HCT116 (cell line): ENCODE measurements at regions not wholly inside any gene's neighbourhood (a gene's known extent, or its start where the extent isn't known, plus 50 kb on each side); places are given as distances from the start of the nearest gene placed in this dataset.

Source experiments
- ATAC-seq: fragments of 200-7000 bp; cut with Tn5 transposase; 2 replicates; pipeline ENCODE4 v1.9.1; 2020; ENCODE audit warnings: mild to moderate bottlenecking, moderate library complexity
- BruUV-seq: library from RNA; stranded (reverse); fragments of 400-500 nt; replicated peaks from 2 replicates; lab custom pipeline; 2021; lab: Mats Ljungman, UMichigan
- CTCF ChIA-PET: fragments of 300-600 bp; sonication (Branson Sonifier 250); formaldehyde crosslinking; loops from one replicate; lab custom pipeline; 2021; ENCODE audit warnings: antibody characterized with exemption; lab: Charles Lee
- POLR2A ChIA-PET: fragments of 300-600, 350-600 bp; sonication (Branson Sonifier 250); formaldehyde crosslinking; loops from one replicate; lab custom pipeline; 2021; ENCODE audit warnings: antibody characterized with exemption; lab: Charles Lee
- RAD21 ChIA-PET, 2 experiments: fragments of 300-600 bp; sonication (Branson Sonifier 250); formaldehyde crosslinking; loops; one replicate each; lab custom pipeline; 2023; ENCODE audit warnings: low total read pairs in 2 of 2; ENCODE audit not compliant: uncharacterized antibody in 2 of 2, unreplicated experiment in 2 of 2, low non-redundant PET in 1 of 2; lab: Charles Lee
- DNase-seq: peaks from one replicate; pipeline ENCODE4 v3.0.0-alpha.2; 2010; ENCODE audit warnings: low read depth, low spot score
- H2AFZ ChIP-seq: fragments of 200-600 bp; shearing (Covaris generic), sonication (generic); 2 replicates; pipeline ENCODE4 v1.6.1; 2017; ENCODE audit warnings: low read depth, mixed run types, mixed read lengths, antibody characterized with exemption, low read length; ENCODE audit not compliant: poor library complexity, severe bottlenecking
- H3K27ac ChIP-seq: 2 replicates; pipeline ENCODE4 v1.5.1; 2012; ENCODE audit warnings: low read depth, low read length
- H3K27me3 ChIP-seq: fragments of 200-600 bp; sonication (generic); 2 replicates; pipeline ENCODE4 v1.6.1; 2016; ENCODE audit warnings: mixed run types, low read length, mixed read lengths; ENCODE audit not compliant: insufficient read depth
- H3K36me3 ChIP-seq, 2 experiments: fragments of 200-500 bp in 1 of 2; fragments of 200-600 bp in 1 of 2; sonication (Bioruptor generic) in 1 of 2; sonication (generic) in 1 of 2; 2 replicates each; pipeline versions ENCODE4 v1.5.1 to v1.6.1; 2014 to 2016; ENCODE audit warnings: low read length in 2 of 2, inconsistent platforms in 1 of 2, mixed read lengths in 1 of 2, mixed run types in 1 of 2; ENCODE audit not compliant: insufficient read depth in 2 of 2, control insufficient read depth in 1 of 2
- H3K4me1 ChIP-seq, 2 experiments: fragments of 200-600 bp in 1 of 2; sonication (generic) in 1 of 2; 2 replicates each; pipeline versions ENCODE4 v1.5.1 to v1.6.1; 2012 to 2017; ENCODE audit warnings: low read length in 2 of 2, inconsistent platforms in 1 of 2, mild to moderate bottlenecking in 1 of 2, mixed read lengths in 1 of 2, mixed run types in 1 of 2, moderate library complexity in 1 of 2; ENCODE audit not compliant: insufficient read depth in 2 of 2, control insufficient read depth in 1 of 2
- H3K4me2 ChIP-seq: fragments of 200-600 bp; sonication (generic); 2 replicates; pipeline ENCODE4 v1.6.1; 2017; ENCODE audit warnings: mixed run types, low read length, mixed read lengths
- H3K4me3 ChIP-seq, 2 experiments: fragments of 200-600 bp in 1 of 2; sonication (generic) in 1 of 2; replicated peaks in 1 of 2; 2 replicates each; pipeline ENCODE4 v1.5.1; 2011 to 2016; ENCODE audit warnings: low read length in 2 of 2, control low read depth in 1 of 2, low read depth in 1 of 2, mild to moderate bottlenecking in 1 of 2, mixed read lengths in 1 of 2, mixed run types in 1 of 2
- H3K79me2 ChIP-seq: fragments of 200-600 bp; sonication (generic); 2 replicates; pipeline ENCODE4 v1.6.1; 2017; ENCODE audit warnings: mild to moderate bottlenecking, mixed run types, low read length, moderate library complexity, mixed read lengths; ENCODE audit not compliant: insufficient read depth
- H3K9ac ChIP-seq: fragments of 200-600 bp; sonication (generic); 2 replicates; pipeline ENCODE4 v1.6.1; 2016; ENCODE audit warnings: low read length, mixed read lengths
- H3K9me2 ChIP-seq: fragments of 200-600 bp; sonication (generic), shearing (Covaris generic); 2 replicates; pipeline ENCODE4 v1.6.1; 2017; ENCODE audit warnings: mixed run types, mild to moderate bottlenecking, moderate library complexity; ENCODE audit not compliant: insufficient read depth
- H3K9me3 ChIP-seq, 2 experiments: fragments of 200-500 bp in 1 of 2; fragments of 200-600 bp in 1 of 2; sonication (Bioruptor generic) in 1 of 2; sonication (generic) in 1 of 2; 2 replicates each; pipeline ENCODE4 v1.6.1; 2014 to 2017; ENCODE audit warnings: low read length in 2 of 2, mixed read lengths in 2 of 2, inconsistent platforms in 1 of 2, low read depth in 1 of 2, mild to moderate bottlenecking in 1 of 2, mixed run types in 1 of 2, moderate library complexity in 1 of 2; ENCODE audit not compliant: control insufficient read depth in 1 of 2, insufficient read depth in 1 of 2
- H4K20me1 ChIP-seq: fragments of 200-600 bp; sonication (generic), shearing (Covaris generic); 2 replicates; pipeline ENCODE4 v1.6.1; 2017; ENCODE audit warnings: mixed run types, mild to moderate bottlenecking, moderate library complexity; ENCODE audit not compliant: insufficient read depth
- ATF3 ChIP-seq: IDR thresholded peaks from 2 replicates; pipeline ENCODE4 v1.6.1; 2012
- CEBPB ChIP-seq: IDR thresholded peaks from 2 replicates; pipeline ENCODE4 v1.6.1; 2012; ENCODE audit warnings: low read depth
- CTCF ChIP-seq, 3 experiments: fragments of 200-600 bp in 1 of 3; sonication (generic) in 1 of 3; IDR thresholded peaks in 2 of 3; conservative IDR thresholded peaks in 1 of 3; 2 replicates each; pipeline ENCODE4 v1.5.1; 2012 to 2017; ENCODE audit warnings: low read depth in 2 of 3, low read length in 2 of 3, antibody characterized with exemption in 1 of 3, borderline replicate concordance in 1 of 3, control low read depth in 1 of 3, mild to moderate bottlenecking in 1 of 3, mixed read lengths in 1 of 3, mixed run types in 1 of 3, moderate library complexity in 1 of 3; ENCODE audit not compliant: insufficient read depth in 1 of 3
- EGR1 ChIP-seq: IDR thresholded peaks from 2 replicates; pipeline ENCODE4 v1.6.1; 2012; ENCODE audit warnings: low read depth
- ELF1 ChIP-seq: IDR thresholded peaks from 2 replicates; pipeline ENCODE4 v1.6.1; 2012; ENCODE audit warnings: low read depth, borderline replicate concordance
- EZH2phosphoT487 ChIP-seq: fragments of 200-600 bp; IDR thresholded peaks from 2 replicates; pipeline ENCODE4 v1.6.1; 2018; ENCODE audit warnings: antibody characterized with exemption, borderline replicate concordance
- JUND ChIP-seq: IDR thresholded peaks from 2 replicates; pipeline ENCODE4 v1.6.1; 2012
- MAX ChIP-seq: IDR thresholded peaks from 2 replicates; pipeline ENCODE4 v1.6.1; 2012
- POLR2AphosphoS5 ChIP-seq: IDR thresholded peaks from 2 replicates; pipeline ENCODE4 v1.6.1; 2011; ENCODE audit warnings: mild to moderate bottlenecking, low read depth, low read length, moderate library complexity
- RAD21 ChIP-seq: IDR thresholded peaks from 2 replicates; pipeline ENCODE4 v1.6.1; 2012; ENCODE audit warnings: low read depth, mild to moderate bottlenecking
- REST ChIP-seq: IDR thresholded peaks from 2 replicates; pipeline ENCODE4 v1.6.1; 2012; ENCODE audit warnings: low read depth
- SIN3A ChIP-seq: IDR thresholded peaks from 2 replicates; pipeline ENCODE4 v1.6.1; 2012; ENCODE audit warnings: low read depth
- SP1 ChIP-seq: IDR thresholded peaks from 2 replicates; pipeline ENCODE4 v1.6.1; 2012; ENCODE audit warnings: low read depth
- SRF ChIP-seq: IDR thresholded peaks from 2 replicates; pipeline ENCODE4 v1.6.1; 2012; ENCODE audit warnings: low read depth
- TCF7L2 ChIP-seq: IDR thresholded peaks from 2 replicates; pipeline ENCODE4 v1.7.0; 2011; ENCODE audit warnings: borderline replicate concordance, inconsistent platforms; ENCODE audit not compliant: insufficient read depth, insufficient read length; ENCODE audit errors: extremely low read depth
- ZBTB33 ChIP-seq: IDR thresholded peaks from 2 replicates; pipeline ENCODE4 v1.6.1; 2011; ENCODE audit warnings: mild to moderate bottlenecking, low read length, moderate library complexity; ENCODE audit not compliant: insufficient replicate concordance; ENCODE audit errors: extremely low read depth
- ZFX ChIP-seq: fragments of 450-650 bp; IDR thresholded peaks from 2 replicates; pipeline ENCODE4 v1.6.1; 2017
- ZNF274 ChIP-seq: fragments of 200-500 bp; sonication (Bioruptor generic); IDR thresholded peaks from 2 replicates; pipeline ENCODE4 v1.6.1; 2014; ENCODE audit warnings: mild to moderate bottlenecking, low read depth, low read length, inconsistent platforms
- intact Hi-C: fragments of 100-400 bp; cut with micrococcal nuclease; formaldehyde crosslinking; loops from 2 replicates; pipeline ENCODE4 v1.10.0; 2022

- no peak overlapping the region for H3K27ac ChIP-seq
- no peaks in the 10 kb centered on the region for H3K36me3 ChIP-seq
- H3K4me1 ChIP-seq, result no peaks in the 10 kb centered on the region
- TF ChIP-seq CTCF (IDR thresholded peaks at IDR 0.05 in 2 of 3, conservative IDR thresholded peaks at IDR 0.05 in 1 of 3; ENCODE audit: borderline replicate concordance in 1 of 3, insufficient read depth in 1 of 3, low read depth in 2 of 3, low read length in 2 of 3) (no peak), JUND (no peak), TCF7L2 (no peak), SIN3A (no peak), ATF3 (no peak), SP1 (no peak), POLR2AphosphoS5 (no peak), EZH2phosphoT487 (no peak), CEBPB (no peak), ELF1 (no peak), REST (no peak), EGR1 (no peak), ZNF274 (no peak), ZBTB33 (no peak), MAX (no peak), RAD21 (no peak), ZFX (no peak), SRF (no peak)
- CTCF ChIA-PET, result no interaction called here
- POLR2A ChIA-PET, result no interaction called here
- no peak overlapping the region for H3K9ac ChIP-seq
- DNase-seq (no peak), ATAC-seq (no peak)
- H2AFZ ChIP-seq, result no peak overlapping the region
- RAD21 ChIA-PET, result no interaction called here
- no peaks in the 10 kb centered on the region for H4K20me1 ChIP-seq
- no peaks in the 10 kb centered on the region for H3K27me3 ChIP-seq
- H3K4me3 ChIP-seq, result no peak overlapping the region
- no peaks in the 10 kb centered on the region for H3K9me3 ChIP-seq
- H3K9me2 ChIP-seq, result no peaks in the 10 kb centered on the region
- H3K79me2 ChIP-seq, result no peaks in the 10 kb centered on the region
- intact Hi-C loops, result no loop called here
- H3K4me2 ChIP-seq, result no peak overlapping the region
- no TSS peak for BruUV-seq
These were observed 145.1 kb downstream of the KCNE4 start for GRCh38 chr2:223197046-223197445.
